ENCODE measurements at regions not wholly inside any gene's neighbourhood (a gene's known extent, or its start where the extent isn't known, plus 50 kb on each side); places are given as distances from the start of the nearest gene placed in this dataset.

DNA sequence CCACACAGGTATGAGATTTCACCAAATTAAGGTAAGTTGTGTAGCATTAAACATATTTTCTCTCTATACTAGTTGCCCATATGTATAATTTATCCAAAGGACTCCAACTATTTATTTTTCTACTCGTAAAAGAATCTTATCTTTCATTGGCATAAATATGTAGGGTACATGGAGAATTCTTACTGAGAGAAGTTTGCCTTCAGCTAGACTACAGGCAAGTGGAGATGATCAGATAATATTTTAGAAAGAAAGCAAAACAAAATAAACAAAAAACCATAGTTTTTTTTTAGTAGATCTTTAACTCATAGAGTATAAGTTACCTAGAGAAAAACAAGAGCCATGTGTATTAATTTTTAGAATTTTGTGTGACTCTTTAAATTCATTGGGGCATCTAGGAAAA is 743.1 kb upstream of the ARRDC3 start:
- no peak for FAIRE-seq
- no TSS peak for BruUV-seq (replicated peaks)
- H4K20me1 ChIP-seq (replicated peaks; ENCODE audit: control insufficient read depth, extremely low read depth, insufficient read depth, low read length): no peaks in the 10 kb centered on the region

More for the DNA sequence above, 743.1 kb upstream of the ARRDC3 start:
- Histone ChIP-seq H3K27ac (ENCODE audit: insufficient read depth, low read depth, low read length) (no peak overlapping the region), H2AFZ (ENCODE audit: low read depth, low read length) (no peak overlapping the region), H3K9me1 (replicated peaks; ENCODE audit: control insufficient read depth, extremely low read depth, insufficient read depth, low read length) (no peaks in the 10 kb centered on the region), H3K79me2 (ENCODE audit: control insufficient read depth, insufficient read depth, low read length) (no peaks in the 10 kb centered on the region), H3K4me2 (ENCODE audit: insufficient read depth, low read length) (no peak overlapping the region), H3K9ac (replicated peaks; ENCODE audit: extremely low read depth, insufficient read depth, low read length) (no peak overlapping the region), H3K4me3 (replicated peaks in 1 of 3; ENCODE audit: insufficient read depth in 1 of 3, low read depth in 1 of 3, low read length in 3 of 3) (no peak overlapping the region), H3K4me1 (ENCODE audit: control insufficient read depth, extremely low read depth, insufficient read depth, low read length) (no peaks in the 10 kb centered on the region), H3K9me3 (replicated peaks; ENCODE audit: control insufficient read depth, insufficient read depth, low read length) (no peaks in the 10 kb centered on the region), H3K27me3 (ENCODE audit: control insufficient read depth in 2 of 2, insufficient read depth in 2 of 2, low read length in 2 of 2) (no peaks in the 10 kb centered on the region), H3K36me3 (ENCODE audit: control insufficient read depth in 2 of 2, extremely low read depth in 1 of 2, insufficient read depth in 2 of 2, low read length in 2 of 2) (no peaks in the 10 kb centered on the region)
- TF ChIP-seq MYC (IDR thresholded peaks at IDR 0.05; ENCODE audit: low read depth, low read length) (no peak), JUN (IDR thresholded peaks at IDR 0.05; ENCODE audit: borderline replicate concordance, insufficient read depth, insufficient read length, low read depth) (no peak), POLR2A (IDR thresholded peaks at IDR 0.05; ENCODE audit: low read depth, low read length) (no peak), FOS (IDR thresholded peaks at IDR 0.05; ENCODE audit: borderline replicate concordance, insufficient read depth, low read length) (no peak), EZH2 (IDR thresholded peaks at IDR 0.05; ENCODE audit: borderline replicate concordance, low read depth, low read length, severe bottlenecking) (no peak), POLR2AphosphoS5 (IDR thresholded peaks at IDR 0.05; ENCODE audit: insufficient read depth, low read depth, low read length) (no peak), GATA2 (IDR thresholded peaks at IDR 0.05; ENCODE audit: insufficient read depth, insufficient read length, low read depth, low read length) (no peak)
- TF ChIP-seq, protein P1, sequence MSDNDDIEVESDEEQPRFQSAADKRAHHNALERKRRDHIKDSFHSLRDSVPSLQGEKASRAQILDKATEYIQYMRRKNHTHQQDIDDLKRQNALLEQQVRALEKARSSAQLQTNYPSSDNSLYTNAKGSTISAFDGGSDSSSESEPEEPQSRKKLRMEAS (IDR thresholded peaks at IDR 0.05; ENCODE audit: insufficient read depth, insufficient read length): no peak
- TF ChIP-seq, protein P2, sequence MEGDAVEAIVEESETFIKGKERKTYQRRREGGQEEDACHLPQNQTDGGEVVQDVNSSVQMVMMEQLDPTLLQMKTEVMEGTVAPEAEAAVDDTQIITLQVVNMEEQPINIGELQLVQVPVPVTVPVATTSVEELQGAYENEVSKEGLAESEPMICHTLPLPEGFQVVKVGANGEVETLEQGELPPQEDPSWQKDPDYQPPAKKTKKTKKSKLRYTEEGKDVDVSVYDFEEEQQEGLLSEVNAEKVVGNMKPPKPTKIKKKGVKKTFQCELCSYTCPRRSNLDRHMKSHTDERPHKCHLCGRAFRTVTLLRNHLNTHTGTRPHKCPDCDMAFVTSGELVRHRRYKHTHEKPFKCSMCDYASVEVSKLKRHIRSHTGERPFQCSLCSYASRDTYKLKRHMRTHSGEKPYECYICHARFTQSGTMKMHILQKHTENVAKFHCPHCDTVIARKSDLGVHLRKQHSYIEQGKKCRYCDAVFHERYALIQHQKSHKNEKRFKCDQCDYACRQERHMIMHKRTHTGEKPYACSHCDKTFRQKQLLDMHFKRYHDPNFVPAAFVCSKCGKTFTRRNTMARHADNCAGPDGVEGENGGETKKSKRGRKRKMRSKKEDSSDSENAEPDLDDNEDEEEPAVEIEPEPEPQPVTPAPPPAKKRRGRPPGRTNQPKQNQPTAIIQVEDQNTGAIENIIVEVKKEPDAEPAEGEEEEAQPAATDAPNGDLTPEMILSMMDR (IDR thresholded peaks at IDR 0.05; ENCODE audit: extremely low read depth in 1 of 2, insufficient read depth in 1 of 2, low read depth in 1 of 2, low read length in 2 of 2): no peak
- ChIA-PET POLR2A (no interaction called here), CTCF (no interaction called here)
- DNase-seq (ENCODE audit: low read depth, low spot score): no peak
- dilution Hi-C loops (cut with MboI; ENCODE audit: extremely low pct_ligation_motif_present, low sequenced_read_pairs) (no loop called here), intact Hi-C loops (cut with micrococcal nuclease) (no loop called here)

Measured in endothelial cell of umbilical vein (primary cell).